ENCODE measurements at regions not wholly inside any gene's neighbourhood (a gene's known extent, or its start where the extent isn't known, plus 50 kb on each side); places are given as distances from the start of the nearest gene placed in this dataset.

DNA sequence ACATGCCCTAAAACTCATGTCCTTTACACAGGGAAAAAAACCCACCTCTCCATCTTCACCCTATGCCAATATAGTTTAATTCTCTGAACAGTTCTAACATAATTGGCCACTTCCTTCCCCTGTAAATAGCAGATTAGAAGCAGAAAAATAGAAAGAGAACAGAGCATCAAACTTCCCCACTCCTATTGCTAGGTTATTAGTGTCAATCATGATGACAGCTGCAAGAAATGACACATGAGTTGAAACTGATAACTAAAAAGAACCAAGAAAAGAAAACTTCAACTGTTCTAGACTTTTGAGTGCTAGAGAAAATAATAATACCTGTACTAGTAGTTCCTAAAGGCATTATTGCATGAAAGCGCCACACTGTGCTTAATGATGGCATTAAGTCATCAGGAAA is 284.5 kb upstream of the TRPC5 start:
- TF ChIP-seq TARDBP (IDR thresholded peaks at IDR 0.05) (no peak), CTBP1 (IDR thresholded peaks at IDR 0.05; ENCODE audit: borderline replicate concordance) (no peak), FOXK2 (IDR thresholded peaks at IDR 0.05) (no peak), NFRKB (IDR thresholded peaks at IDR 0.05) (no peak), LEF1 (IDR thresholded peaks at IDR 0.05; ENCODE audit: borderline replicate concordance) (no peak), SUZ12 (IDR thresholded peaks at IDR 0.05) (no peak), SP1 (IDR thresholded peaks at IDR 0.05) (no peak), PKNOX1 (IDR thresholded peaks at IDR 0.05) (no peak), ARNT (IDR thresholded peaks at IDR 0.05) (no peak), HDGF (IDR thresholded peaks at IDR 0.05; ENCODE audit: borderline replicate concordance) (no peak), BHLHE40 (IDR thresholded peaks at IDR 0.05; ENCODE audit: borderline replicate concordance) (no peak), FOXM1 (IDR thresholded peaks at IDR 0.05; ENCODE audit: borderline replicate concordance) (no peak), ELF4 (IDR thresholded peaks at IDR 0.05) (no peak)

Data from HEK293T (cell line).